ENCODE measurements at regions not wholly inside any gene's neighbourhood (a gene's known extent, or its start where the extent isn't known, plus 50 kb on each side); places are given as distances from the start of the nearest gene placed in this dataset.

GRCh38 chr22:26998129-26998528 is 340.7 kb downstream of the MIAT start:
- no peaks in the 10 kb centered on the region for H3K79me2 ChIP-seq (ENCODE audit: control insufficient read depth, insufficient read depth, low read length)
- H3K27me3 ChIP-seq (ENCODE audit: control insufficient read depth, extremely low read depth, insufficient read depth, low read length), result peaks cover 1% of the 10 kb centered on the region
- no peak overlapping the region for H2AFZ ChIP-seq (ENCODE audit: control insufficient read depth, low read length)
- FAIRE-seq, result no peak
- H4K20me1 ChIP-seq (ENCODE audit: control insufficient read depth, extremely low read depth, insufficient read depth, low read length), result no peaks in the 10 kb centered on the region
- no peaks in the 10 kb centered on the region for H3K36me3 ChIP-seq (ENCODE audit: control insufficient read depth in 2 of 2, extremely low read depth in 1 of 2, insufficient read depth in 2 of 2, low read length in 2 of 2)
- H3K4me2 ChIP-seq (ENCODE audit: control insufficient read depth, extremely low read depth, insufficient read depth, low read depth, low read length), result no peak overlapping the region
- no peaks in the 10 kb centered on the region for H3K9me1 ChIP-seq (ENCODE audit: control insufficient read depth, extremely low read depth, insufficient read depth, low read length)
- dilution Hi-C loops (cut with MboI; ENCODE audit: extremely low pct_ligation_motif_present, low sequenced_read_pairs), result no loop called here
- DNase-seq (ENCODE audit: low read depth, low spot score), result no peak
- H3K9me3 ChIP-seq (ENCODE audit: control insufficient read depth, low read depth, low read length), result no peaks in the 10 kb centered on the region
- H3K9ac ChIP-seq (ENCODE audit: control insufficient read depth, extremely low read depth, insufficient read depth, low read length), result no peak overlapping the region
- no peak overlapping the region for H3K27ac ChIP-seq (ENCODE audit: control insufficient read depth, insufficient read depth, low read length)
- TF ChIP-seq CTCF (optimal IDR thresholded peaks at IDR 0.05 in 1 of 3, IDR thresholded peaks at IDR 0.05 in 1 of 3, conservative IDR thresholded peaks at IDR 0.05 in 1 of 3; ENCODE audit: extremely low read depth in 1 of 3, insufficient read depth in 2 of 3, low read length in 3 of 3), result no peak
- no peak for TF ChIP-seq EZH2 (IDR thresholded peaks at IDR 0.05; ENCODE audit: low read length)
- no peak overlapping the region for H3K4me3 ChIP-seq (ENCODE audit: control insufficient read depth in 2 of 3, extremely low read depth in 1 of 3, insufficient read depth in 2 of 3, low read depth in 1 of 3, low read length in 3 of 3)
- no peaks in the 10 kb centered on the region for H3K4me1 ChIP-seq (ENCODE audit: control insufficient read depth, extremely low read depth, insufficient read depth, low read length)

DNA sequence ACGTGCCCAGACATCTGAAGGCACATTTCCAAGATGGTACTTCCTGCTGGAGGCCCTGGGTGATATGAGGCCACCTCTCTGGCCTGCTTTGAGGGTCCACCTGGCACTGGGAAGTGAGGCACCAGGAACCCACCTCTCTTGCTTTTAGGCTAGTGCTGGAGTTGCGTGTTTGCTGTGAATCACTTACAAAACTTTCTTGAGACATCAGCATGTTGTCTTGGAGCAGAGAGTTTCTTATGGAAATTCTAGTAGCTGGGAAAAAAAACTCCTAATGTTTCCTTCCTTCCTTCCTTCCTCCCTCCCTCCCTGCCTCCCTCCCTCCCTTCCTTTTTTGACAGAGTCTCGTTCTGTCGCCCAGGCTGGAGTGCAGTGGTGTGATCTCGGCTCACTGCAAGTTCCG is 341.3 kb downstream of the MIAT start:
- FAIRE-seq, result no peak
- no peak overlapping the region for H3K4me3 ChIP-seq (ENCODE audit: control insufficient read depth in 2 of 3, extremely low read depth in 1 of 3, insufficient read depth in 2 of 3, low read depth in 1 of 3, low read length in 3 of 3)
- no peaks in the 10 kb centered on the region for H3K4me1 ChIP-seq (ENCODE audit: control insufficient read depth, extremely low read depth, insufficient read depth, low read length)
- no peaks in the 10 kb centered on the region for H3K9me3 ChIP-seq (ENCODE audit: control insufficient read depth, low read depth, low read length)
- H4K20me1 ChIP-seq (ENCODE audit: control insufficient read depth, extremely low read depth, insufficient read depth, low read length), result no peaks in the 10 kb centered on the region
- no peak overlapping the region for H3K27ac ChIP-seq (ENCODE audit: control insufficient read depth, insufficient read depth, low read length)
- dilution Hi-C loops (cut with MboI; ENCODE audit: extremely low pct_ligation_motif_present, low sequenced_read_pairs), result no loop called here
- DNase-seq (ENCODE audit: low read depth, low spot score), result no peak
- no peak overlapping the region for H3K9ac ChIP-seq (ENCODE audit: control insufficient read depth, extremely low read depth, insufficient read depth, low read length)
- peaks cover 4% of the 10 kb centered on the region for H3K27me3 ChIP-seq (ENCODE audit: control insufficient read depth, extremely low read depth, insufficient read depth, low read length)
- H3K36me3 ChIP-seq (ENCODE audit: control insufficient read depth in 2 of 2, extremely low read depth in 1 of 2, insufficient read depth in 2 of 2, low read length in 2 of 2), result no peaks in the 10 kb centered on the region
- no peak overlapping the region for H3K4me2 ChIP-seq (ENCODE audit: control insufficient read depth, extremely low read depth, insufficient read depth, low read depth, low read length)
- TF ChIP-seq CTCF (optimal IDR thresholded peaks at IDR 0.05 in 1 of 3, IDR thresholded peaks at IDR 0.05 in 1 of 3, conservative IDR thresholded peaks at IDR 0.05 in 1 of 3; ENCODE audit: extremely low read depth in 1 of 3, insufficient read depth in 2 of 3, low read length in 3 of 3) (no peak), EZH2 (IDR thresholded peaks at IDR 0.05; ENCODE audit: low read length) (no peak)
- H3K9me1 ChIP-seq (ENCODE audit: control insufficient read depth, extremely low read depth, insufficient read depth, low read length), result no peaks in the 10 kb centered on the region
- no peak overlapping the region for H2AFZ ChIP-seq (ENCODE audit: control insufficient read depth, low read length)
- no peaks in the 10 kb centered on the region for H3K79me2 ChIP-seq (ENCODE audit: control insufficient read depth, insufficient read depth, low read length)

Data from keratinocyte (primary cell).